Esophagus squamous epithelium (tissue), 4 donors: ENCODE measurements at regions not wholly inside any gene's neighbourhood (a gene's known extent, or its start where the extent isn't known, plus 50 kb on each side); places are given as distances from the start of the nearest gene placed in this dataset.
"Not testable (repeated sequence)": the region's sequence is repeated elsewhere in the genome, so short reads cannot be mapped to it uniquely, and the experiment has no call there.

Experiments used
- CTCF ChIP-seq, 6 experiments: fragments of 450-650 bp in 4 of 6; fragments of 200-600 bp in 2 of 6; sonication (generic) in 2 of 6; IDR thresholded peaks; one replicate each; pipeline ENCODE4 v1.5.1; 2016 to 2019; ENCODE audit warnings: antibody characterized with exemption in 6 of 6, mild to moderate bottlenecking in 4 of 6, moderate library complexity in 4 of 6
- POLR2A ChIP-seq, 4 donors: fragments of 450-650 bp; IDR thresholded peaks; one replicate each; pipeline ENCODE4 v1.6.1; 2017; ENCODE audit warnings: antibody characterized with exemption in 4 of 4, mild to moderate bottlenecking in 4 of 4, moderate library complexity in 3 of 4

GRCh38 chr20:29312679-29313078 is 1944.8 kb upstream of the DEFB115 start:
- TF ChIP-seq CTCF, POLR2A (IDR thresholded peaks at IDR 0.05): not testable (repeated sequence)
